Body of pancreas (tissue), 4 donors: ENCODE measurements at regions not wholly inside any gene's neighbourhood (a gene's known extent, or its start where the extent isn't known, plus 50 kb on each side); places are given as distances from the start of the nearest gene placed in this dataset.

Source experiments
- ATAC-seq: fragments of 150-250 bp; one replicate; pipeline ENCODE4 v1.9.1; 2016
- DNase-seq, 4 donors: peaks; one replicate each; pipeline ENCODE4 v3.0.0-alpha.2; 2019
- H3K27ac ChIP-seq, 4 donors: fragments of 200-600 bp; sonication (generic); 1 replicate in 3 of 4; 2 replicates in 1 of 4; pipeline versions ENCODE4 v1.5.1 to v1.6.1; 2016 to 2019; ENCODE audit warnings: mild to moderate bottlenecking in 1 of 4, mixed read lengths in 1 of 4, moderate library complexity in 1 of 4
- H3K27me3 ChIP-seq, 2 donors: fragments of 200-600 bp; sonication (generic); one replicate each; pipeline ENCODE4 v1.6.0; 2016; ENCODE audit warnings: mild to moderate bottlenecking in 1 of 2
- H3K36me3 ChIP-seq, 2 donors: fragments of 200-600 bp; sonication (generic); replicated peaks in 1 of 2; 2 replicates each; pipeline ENCODE4 v1.5.1; 2016; ENCODE audit warnings: low read depth in 2 of 2; ENCODE audit not compliant: insufficient read depth in 1 of 2
- H3K4me1 ChIP-seq: fragments of 200-600 bp; sonication (generic); one replicate; pipeline ENCODE4 v1.6.0; 2016
- H3K4me3 ChIP-seq, 2 donors: fragments of 200-600 bp; sonication (generic); 1 replicate in 1 of 2; 2 replicates in 1 of 2; pipeline ENCODE4 v1.5.1; 2016 to 2019
- H3K9me3 ChIP-seq, 3 donors: fragments of 200-600 bp; sonication (generic); 1 replicate in 2 of 3; 2 replicates in 1 of 3; pipeline ENCODE4 v1.5.1; 2016
- POLR2A ChIP-seq, 3 donors: fragments of 450-650 bp; IDR thresholded peaks; one replicate each; pipeline ENCODE4 v1.6.1; 2016; ENCODE audit warnings: antibody characterized with exemption in 3 of 3, mild to moderate bottlenecking in 2 of 3
- WGBS, 2 donors: methylation state at CpG; one replicate each; pipeline ENCODE4 v1.1.5; 2017; 5-methylcytosine and 5-hydroxymethylcytosine counted together
- intact Hi-C: fragments of 100-400 bp; cut with DNase I; formaldehyde crosslinking; loops from one replicate; pipeline ENCODE4 v1.15.1; 2023
- TF ChIP-seq, protein P1 (sequence below), 7 experiments: fragments of 450-650 bp in 4 of 7; fragments of 200-600 bp in 3 of 7; sonication (generic) in 3 of 7; IDR thresholded peaks; one replicate each; pipeline ENCODE4 v1.5.1; 2016 to 2019; ENCODE audit warnings: antibody characterized with exemption in 7 of 7

DNA sequence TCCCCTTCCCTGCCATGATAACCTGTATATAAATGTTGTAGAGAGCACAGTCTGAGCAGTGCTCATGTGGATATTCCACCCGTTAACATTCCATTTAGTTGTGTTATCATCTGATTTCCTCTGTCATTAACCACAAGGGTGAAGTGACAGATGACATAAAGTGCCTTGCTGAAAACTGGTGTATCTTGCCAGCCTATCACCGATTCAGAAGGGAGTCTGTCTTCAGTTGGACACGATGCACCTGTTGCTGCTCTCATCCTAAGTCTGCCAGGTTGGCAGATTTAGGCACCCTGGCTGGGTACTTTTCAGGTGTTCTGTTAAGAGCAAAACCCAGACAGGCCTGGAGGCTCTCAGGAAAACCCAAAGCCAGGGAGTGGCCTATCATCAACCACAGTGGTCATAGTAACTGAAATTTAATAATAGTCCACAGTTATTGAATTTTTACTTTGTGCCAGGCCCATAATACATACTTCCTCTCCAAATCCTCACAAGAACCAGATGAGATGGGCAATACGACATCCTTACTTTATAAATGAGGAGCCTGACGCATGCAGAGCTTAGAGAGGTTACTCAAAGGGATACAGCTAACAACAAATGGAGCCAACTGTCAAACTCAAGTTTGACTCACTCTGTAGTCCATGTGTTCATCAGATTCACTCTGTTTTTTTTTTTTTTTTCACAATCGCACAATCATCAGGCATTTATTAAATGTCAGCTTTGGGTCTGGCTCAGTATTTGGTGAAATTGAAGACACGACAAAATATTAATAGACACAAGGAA is 100.7 kb upstream of the SPRY4 start:
- WGBS, 2 donors = 67 to 73% methylated on average over 7 of the region's 7 CpGs
- H3K27ac ChIP-seq = no peak overlapping the region
- no peak for TF ChIP-seq POLR2A (IDR thresholded peaks at IDR 0.05)
- TF ChIP-seq, protein P1, sequence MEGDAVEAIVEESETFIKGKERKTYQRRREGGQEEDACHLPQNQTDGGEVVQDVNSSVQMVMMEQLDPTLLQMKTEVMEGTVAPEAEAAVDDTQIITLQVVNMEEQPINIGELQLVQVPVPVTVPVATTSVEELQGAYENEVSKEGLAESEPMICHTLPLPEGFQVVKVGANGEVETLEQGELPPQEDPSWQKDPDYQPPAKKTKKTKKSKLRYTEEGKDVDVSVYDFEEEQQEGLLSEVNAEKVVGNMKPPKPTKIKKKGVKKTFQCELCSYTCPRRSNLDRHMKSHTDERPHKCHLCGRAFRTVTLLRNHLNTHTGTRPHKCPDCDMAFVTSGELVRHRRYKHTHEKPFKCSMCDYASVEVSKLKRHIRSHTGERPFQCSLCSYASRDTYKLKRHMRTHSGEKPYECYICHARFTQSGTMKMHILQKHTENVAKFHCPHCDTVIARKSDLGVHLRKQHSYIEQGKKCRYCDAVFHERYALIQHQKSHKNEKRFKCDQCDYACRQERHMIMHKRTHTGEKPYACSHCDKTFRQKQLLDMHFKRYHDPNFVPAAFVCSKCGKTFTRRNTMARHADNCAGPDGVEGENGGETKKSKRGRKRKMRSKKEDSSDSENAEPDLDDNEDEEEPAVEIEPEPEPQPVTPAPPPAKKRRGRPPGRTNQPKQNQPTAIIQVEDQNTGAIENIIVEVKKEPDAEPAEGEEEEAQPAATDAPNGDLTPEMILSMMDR (IDR thresholded peaks at IDR 0.05) = no peak
- H3K27me3 ChIP-seq = no peaks in the 10 kb centered on the region
- H3K4me1 ChIP-seq = no peaks in the 10 kb centered on the region
- intact Hi-C loops = no loop called here
- H3K4me3 ChIP-seq = no peak overlapping the region
- ATAC-seq = no peak
- no peaks in the 10 kb centered on the region for H3K36me3 ChIP-seq
- H3K9me3 ChIP-seq = no peaks in the 10 kb centered on the region
- no peak for DNase-seq

- no peak for ATAC-seq
- Histone ChIP-seq H3K9me3 (no peaks in the 10 kb centered on the region), H3K36me3 (no peaks in the 10 kb centered on the region), H3K4me3 (no peak overlapping the region), H3K27ac (no peak overlapping the region), H3K4me1 (no peaks in the 10 kb centered on the region), H3K27me3 (no peaks in the 10 kb centered on the region)
- intact Hi-C loops = no loop called here
- no peak for TF ChIP-seq POLR2A (IDR thresholded peaks at IDR 0.05)
- TF ChIP-seq, protein P1 (IDR thresholded peaks at IDR 0.05) = no peak
- no peak for DNase-seq
These were observed 97.6 kb upstream of the SPRY4 start for GRCh38 chr5:142422429-142422828.

DNA sequence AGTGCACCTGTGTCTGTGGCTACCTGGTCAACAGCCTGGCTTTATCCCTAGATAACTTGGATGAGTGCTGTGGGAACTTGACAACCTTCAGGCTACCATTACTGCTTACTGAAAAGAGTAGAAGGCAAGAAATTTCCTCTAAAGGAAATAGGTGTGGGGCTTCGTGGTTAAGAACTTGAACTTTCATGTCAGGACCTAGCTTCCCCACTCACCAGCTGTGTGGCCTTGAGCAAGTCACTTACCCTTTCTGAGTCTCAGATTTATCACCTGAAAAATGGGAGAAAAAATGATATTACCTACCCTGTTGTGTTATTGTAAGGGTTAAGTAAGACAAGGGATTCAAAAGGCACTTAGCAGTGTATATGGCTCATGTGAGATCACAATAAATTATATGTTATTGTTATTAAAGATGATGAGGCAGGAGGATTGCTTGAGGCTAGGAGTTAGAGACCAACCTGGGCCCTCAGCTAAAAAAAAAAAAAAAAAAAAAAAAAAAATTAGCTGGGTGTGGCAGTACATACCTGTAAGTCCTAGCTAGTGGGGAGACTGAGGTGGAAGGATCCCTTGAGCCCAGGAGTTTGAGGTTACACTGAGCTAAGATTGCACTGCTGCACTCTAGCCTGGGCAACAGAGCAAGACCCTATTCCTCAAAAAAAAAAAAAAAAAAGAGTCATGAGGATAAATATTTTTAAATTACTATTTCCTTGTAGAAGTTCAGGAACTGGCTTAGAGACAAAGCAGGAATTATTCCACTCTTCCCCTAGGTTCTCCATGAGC is 97.0 kb upstream of the SPRY4 start:
- DNase-seq = no peak
- TF ChIP-seq, protein P1 (IDR thresholded peaks at IDR 0.05) = no peak
- no peak for TF ChIP-seq POLR2A (IDR thresholded peaks at IDR 0.05)
- ATAC-seq = no peak
- Histone ChIP-seq H3K9me3 (no peaks in the 10 kb centered on the region), H3K4me3 (no peak overlapping the region), H3K36me3 (no peaks in the 10 kb centered on the region), H3K4me1 (no peaks in the 10 kb centered on the region), H3K27ac (no peak overlapping the region), H3K27me3 (no peaks in the 10 kb centered on the region)
- intact Hi-C loops = no loop called here
- WGBS, 2 donors = 52 to 67% methylated on average over 1 of the region's 1 CpG

- H3K36me3 ChIP-seq = no peaks in the 10 kb centered on the region
- ATAC-seq (no peak), DNase-seq (no peak)
- no peak overlapping the region for H3K4me3 ChIP-seq
- H3K4me1 ChIP-seq = no peaks in the 10 kb centered on the region
- intact Hi-C loops = no loop called here
- WGBS, 2 donors = 24 to 25% methylated on average over 5 of the region's 5 CpGs
- H3K27me3 ChIP-seq = no peaks in the 10 kb centered on the region
- TF ChIP-seq, protein P1 (IDR thresholded peaks at IDR 0.05) = no peak
- TF ChIP-seq POLR2A (IDR thresholded peaks at IDR 0.05) = no peak
- H3K9me3 ChIP-seq = no peaks in the 10 kb centered on the region
- no peak overlapping the region for H3K27ac ChIP-seq
These were observed 96.4 kb upstream of the SPRY4 start for GRCh38 chr5:142421228-142421617.
